K562 (cell line): ENCODE measurements at regions not wholly inside any gene's neighbourhood (a gene's known extent, or its start where the extent isn't known, plus 50 kb on each side); places are given as distances from the start of the nearest gene placed in this dataset.

Experiments used
- CHD2 ChIP-seq: IDR thresholded peaks from 2 replicates; pipeline ENCODE4 v1.6.1; 2011; ENCODE audit warnings: low read depth, low read length
- CTCF ChIP-seq, 3 experiments: IDR thresholded peaks in 2 of 3; conservative IDR thresholded peaks in 1 of 3; 2 replicates each; pipeline ENCODE4 v1.5.1; 2011 to 2012; ENCODE audit warnings: low read length in 3 of 3, mild to moderate bottlenecking in 3 of 3, control low read depth in 2 of 3, improper control_type of control experiment in 1 of 3, inconsistent platforms in 1 of 3, low read depth in 1 of 3, mixed read lengths in 1 of 3, moderate library complexity in 1 of 3; ENCODE audit not compliant: insufficient read depth in 2 of 3
- HCFC1 ChIP-seq: IDR thresholded peaks from 2 replicates; pipeline ENCODE4 v1.6.1; 2012; ENCODE audit warnings: low read depth, low read length, improper control_type of control experiment
- MAZ ChIP-seq, 2 experiments: fragments of 450-650 bp in 1 of 2; sonication (generic) in 1 of 2; formaldehyde crosslinking; IDR thresholded peaks in 1 of 2; conservative IDR thresholded peaks in 1 of 2; 2 replicates each; pipeline versions ENCODE4 v1.4.0 to v1.5.0; 2020; ENCODE audit warnings: mild to moderate bottlenecking in 1 of 2, missing genetic modification reagents in 1 of 2
- NRF1 ChIP-seq, 2 experiments: fragments of 450-650 bp; IDR thresholded peaks in 1 of 2; conservative IDR thresholded peaks in 1 of 2; 2 replicates each; pipeline ENCODE4 v1.6.1; 2014; ENCODE audit warnings: mild to moderate bottlenecking in 2 of 2
- RAD21 ChIP-seq, 2 experiments: fragments of 250-450 bp in 1 of 2; fragments of 450-650 bp in 1 of 2; sonication (Bioruptor Pico) in 1 of 2; formaldehyde crosslinking in 1 of 2; IDR thresholded peaks in 1 of 2; conservative IDR thresholded peaks in 1 of 2; 2 replicates each; pipeline versions ENCODE4 v1.4.0 to v1.8.0; 2020 to 2022; ENCODE audit warnings: mild to moderate bottlenecking in 2 of 2, moderate library complexity in 1 of 2
- SIN3A ChIP-seq, 2 experiments: fragments of 150-350 bp in 1 of 2; IDR thresholded peaks; 2 replicates each; pipeline ENCODE4 v1.6.1; 2011 to 2016; ENCODE audit warnings: borderline replicate concordance in 2 of 2, low read depth in 2 of 2, low read length in 2 of 2, mild to moderate bottlenecking in 2 of 2, moderate library complexity in 2 of 2; ENCODE audit not compliant: control insufficient read depth in 1 of 2
- SMARCB1 ChIP-seq: IDR thresholded peaks from 2 replicates; pipeline ENCODE4 v1.6.1; 2011; ENCODE audit warnings: improper control_type of control experiment, low read depth; ENCODE audit not compliant: insufficient read length
- TBL1XR1 ChIP-seq, 2 experiments: IDR thresholded peaks; 2 replicates each; pipeline ENCODE4 v1.6.1; 2012; ENCODE audit warnings: improper control_type of control experiment in 2 of 2, low read length in 2 of 2, mild to moderate bottlenecking in 1 of 2
- ZC3H11A ChIP-seq: IDR thresholded peaks from 2 replicates; pipeline ENCODE4 v1.6.1; 2012; ENCODE audit warnings: low read depth, low read length, improper control_type of control experiment

- TF ChIP-seq SIN3A (IDR thresholded peaks at IDR 0.05; ENCODE audit: borderline replicate concordance in 2 of 2, control insufficient read depth in 1 of 2, low read depth in 2 of 2, low read length in 2 of 2) (no peak), RAD21 (CRISPR knock-in tag; conservative IDR thresholded peaks at IDR 0.05 in 1 of 2, IDR thresholded peaks at IDR 0.05 in 1 of 2) (no peak), HCFC1 (no peak), ZC3H11A (no peak), CTCF (IDR thresholded peaks at IDR 0.05 in 2 of 3, conservative IDR thresholded peaks at IDR 0.05 in 1 of 3; ENCODE audit: insufficient read depth in 2 of 3, low read depth in 1 of 3, low read length in 3 of 3) (no peak), TBL1XR1 (IDR thresholded peaks at IDR 0.05; ENCODE audit: low read length in 2 of 2) (no peak), MAZ (CRISPR knock-in tag; conservative IDR thresholded peaks at IDR 0.05 in 1 of 2, IDR thresholded peaks at IDR 0.05 in 1 of 2) (no peak), SMARCB1 (no peak), CHD2 (no peak), NRF1 (conservative IDR thresholded peaks at IDR 0.05 in 1 of 2, IDR thresholded peaks at IDR 0.05 in 1 of 2) (no peak)
These were observed 891.1 kb upstream of the GHITM start for GRCh38 chr10:83248106-83248631.
